AG08395 (cell line): ENCODE measurements at regions not wholly inside any gene's neighbourhood (a gene's known extent, or its start where the extent isn't known, plus 50 kb on each side); places are given as distances from the start of the nearest gene placed in this dataset.
A peak's percentile ranks its signal among the peaks of the same experiment; 100 is the strongest.
"Not testable (repeated sequence)": the region's sequence is repeated elsewhere in the genome, so short reads cannot be mapped to it uniquely, and the experiment has no call there.

Experiments used
- DNase-seq: peaks from one replicate; pipeline ENCODE4 v3.0.0; 2012; ENCODE audit warnings: mixed read lengths, low spot score

- peak; percentile 62 for DNase-seq
Measured at GRCh38 chr12:67456431-67456901, 187.3 kb downstream of the CAND1 start.

GRCh38 chr12:67457136-67457535, 188.0 kb downstream of the CAND1 start:
- DNase-seq = no peak

- peak; percentile 46 for DNase-seq
Measured at GRCh38 chr12:67457778-67458665, 188.9 kb downstream of the CAND1 start.

GRCh38 chr12:67459173-67459572, 189.4 kb upstream of the DYRK2 start:
- DNase-seq = no peak

- no peak for DNase-seq
Measured at GRCh38 chr12:67459578-67459977, 189.0 kb upstream of the DYRK2 start.

GRCh38 chr12:67460388-67460787, 188.2 kb upstream of the DYRK2 start:
- DNase-seq = no peak

GRCh38 chr12:67468549-67469245, 179.8 kb upstream of the DYRK2 start:
- no peak for DNase-seq

- DNase-seq = no peak
Measured at GRCh38 chr12:67469666-67470065, 178.9 kb upstream of the DYRK2 start.

GRCh38 chr12:67471810-67472209, 176.7 kb upstream of the DYRK2 start:
- DNase-seq = no peak

- DNase-seq = no peak
Measured at GRCh38 chr12:67472539-67472938, 176.0 kb upstream of the DYRK2 start.

- no peak for DNase-seq
Measured at GRCh38 chr12:67474934-67475620, 173.5 kb upstream of the DYRK2 start.

GRCh38 chr12:67475725-67476124, 172.8 kb upstream of the DYRK2 start:
- peak; percentile 51 for DNase-seq

GRCh38 chr12:67477681-67478265, 170.8 kb upstream of the DYRK2 start:
- no peak for DNase-seq

GRCh38 chr12:67482751-67483661, 165.5 kb upstream of the DYRK2 start:
- peak; percentile 52 for DNase-seq

GRCh38 chr12:67483871-67484554, 164.5 kb upstream of the DYRK2 start:
- DNase-seq = no peak

GRCh38 chr12:67484791-67485480, 163.6 kb upstream of the DYRK2 start:
- no peak for DNase-seq

- no peak for DNase-seq
Measured at GRCh38 chr12:67486671-67487070, 161.9 kb upstream of the DYRK2 start.

GRCh38 chr12:67488349-67488748, 160.2 kb upstream of the DYRK2 start:
- DNase-seq = not testable (repeated sequence)

GRCh38 chr12:67489007-67489406, 159.5 kb upstream of the DYRK2 start:
- DNase-seq = no peak

- no peak for DNase-seq
Measured at GRCh38 chr12:67496581-67496980, 152.0 kb upstream of the DYRK2 start.
